Fibroblast of lung (primary cell): ENCODE measurements at regions not wholly inside any gene's neighbourhood (a gene's known extent, or its start where the extent isn't known, plus 50 kb on each side); places are given as distances from the start of the nearest gene placed in this dataset.

Experiments used
- DNase-seq, 2 donors: peaks; one replicate each; pipeline versions ENCODE4 v3.0.0 to v3.0.0-alpha.2; 2010; ENCODE audit warnings: low read depth in 2 of 2
- H2AFZ ChIP-seq: 2 replicates; pipeline ENCODE4 v1.5.1; 2012; ENCODE audit warnings: low read length, control low read depth, inconsistent platforms
- H3K27ac ChIP-seq: 2 replicates; pipeline ENCODE4 v1.5.1; 2011; ENCODE audit warnings: low read length, control low read depth; ENCODE audit not compliant: insufficient read depth
- H3K27me3 ChIP-seq: 2 replicates; pipeline ENCODE4 v1.5.1; 2011; ENCODE audit warnings: mild to moderate bottlenecking, low read length; ENCODE audit not compliant: control insufficient read depth, insufficient read depth
- H3K36me3 ChIP-seq: 2 replicates; pipeline ENCODE4 v1.5.1; 2011; ENCODE audit warnings: low read length; ENCODE audit not compliant: control insufficient read depth, insufficient read depth
- H3K4me1 ChIP-seq: 2 replicates; pipeline ENCODE4 v1.5.1; 2011; ENCODE audit warnings: low read length; ENCODE audit not compliant: control insufficient read depth, insufficient read depth; ENCODE audit errors: extremely low read depth
- H3K4me2 ChIP-seq: 2 replicates; pipeline ENCODE4 v1.5.1; 2011; ENCODE audit warnings: low read length, control low read depth; ENCODE audit not compliant: insufficient read depth; ENCODE audit errors: extremely low read depth
- H3K4me3 ChIP-seq, 4 experiments: fragments of 200-600 bp in 1 of 4; sonication (generic) in 1 of 4; replicated peaks in 1 of 4; 2 replicates each; pipeline ENCODE4 v1.5.1; 2011 to 2016; ENCODE audit warnings: low read length in 4 of 4, low read depth in 3 of 4, mild to moderate bottlenecking in 3 of 4, control low read depth in 2 of 4, inconsistent platforms in 1 of 4, mixed read lengths in 1 of 4; ENCODE audit not compliant: insufficient read depth in 1 of 4; ENCODE audit errors: control extremely low read depth in 1 of 4
- H3K79me2 ChIP-seq: 2 replicates; pipeline ENCODE4 v1.5.1; 2012; ENCODE audit warnings: mild to moderate bottlenecking, low read length, inconsistent platforms; ENCODE audit not compliant: control insufficient read depth, insufficient read depth
- H3K9ac ChIP-seq: 2 replicates; pipeline ENCODE4 v1.5.1; 2011; ENCODE audit warnings: mild to moderate bottlenecking, low read length, control low read depth; ENCODE audit not compliant: insufficient read depth
- H3K9me3 ChIP-seq: 2 replicates; pipeline ENCODE4 v1.5.1; 2012; ENCODE audit warnings: low read depth, low read length; ENCODE audit not compliant: control insufficient read depth, insufficient read depth
- H4K20me1 ChIP-seq: 2 replicates; pipeline ENCODE4 v1.5.1; 2011; ENCODE audit warnings: low read length; ENCODE audit not compliant: control insufficient read depth, insufficient read depth; ENCODE audit errors: extremely low read depth
- CTCF ChIP-seq, 2 donors: IDR thresholded peaks in 1 of 2; conservative IDR thresholded peaks in 1 of 2; 1 replicate in 1 of 2; 2 replicates in 1 of 2; pipeline ENCODE4 v1.5.1; 2011 to 2012; ENCODE audit warnings: low read length in 2 of 2, control low read depth in 1 of 2, inconsistent platforms in 1 of 2, low read depth in 1 of 2, mild to moderate bottlenecking in 1 of 2
- EZH2 ChIP-seq: IDR thresholded peaks from 2 replicates; pipeline ENCODE4 v1.5.1; 2012; ENCODE audit warnings: low read length, control low read depth, mild to moderate bottlenecking; ENCODE audit errors: missing control alignments

GRCh38 chr2:6664332-6665061, 201.2 kb downstream of the CMPK2 start:
- H3K79me2 ChIP-seq = no peaks in the 10 kb centered on the region
- H3K9ac ChIP-seq = no peak overlapping the region
- H3K27me3 ChIP-seq = no peaks in the 10 kb centered on the region
- H3K4me1 ChIP-seq = no peaks in the 10 kb centered on the region
- no peak overlapping the region for H2AFZ ChIP-seq
- H3K27ac ChIP-seq = no peak overlapping the region
- no peaks in the 10 kb centered on the region for H3K36me3 ChIP-seq
- no peaks in the 10 kb centered on the region for H3K9me3 ChIP-seq
- H4K20me1 ChIP-seq = no peaks in the 10 kb centered on the region
- no peak for DNase-seq
- no peak overlapping the region for H3K4me2 ChIP-seq
- no peak overlapping the region for H3K4me3 ChIP-seq
- TF ChIP-seq CTCF (conservative IDR thresholded peaks at IDR 0.05 in 1 of 2, IDR thresholded peaks at IDR 0.05 in 1 of 2; ENCODE audit: low read depth in 1 of 2, low read length in 2 of 2) (no peak), EZH2 (no peak)

GRCh38 chr2:6665093-6666045, 200.3 kb downstream of the CMPK2 start:
- H3K4me1 ChIP-seq = no peaks in the 10 kb centered on the region
- no peaks in the 10 kb centered on the region for H3K36me3 ChIP-seq
- TF ChIP-seq EZH2 (no peak), CTCF (conservative IDR thresholded peaks at IDR 0.05 in 1 of 2, IDR thresholded peaks at IDR 0.05 in 1 of 2; ENCODE audit: low read depth in 1 of 2, low read length in 2 of 2) (no peak)
- H3K79me2 ChIP-seq = no peaks in the 10 kb centered on the region
- no peak overlapping the region for H3K4me3 ChIP-seq
- H2AFZ ChIP-seq = no peak overlapping the region
- H3K27me3 ChIP-seq = no peaks in the 10 kb centered on the region
- no peaks in the 10 kb centered on the region for H4K20me1 ChIP-seq
- no peak overlapping the region for H3K9ac ChIP-seq
- no peak overlapping the region for H3K27ac ChIP-seq
- no peak for DNase-seq
- H3K9me3 ChIP-seq = no peaks in the 10 kb centered on the region
- H3K4me2 ChIP-seq = no peak overlapping the region

- Histone ChIP-seq H3K36me3 (no peaks in the 10 kb centered on the region), H4K20me1 (no peaks in the 10 kb centered on the region), H3K27ac (no peak overlapping the region), H3K79me2 (no peaks in the 10 kb centered on the region), H2AFZ (no peak overlapping the region), H3K9me3 (no peaks in the 10 kb centered on the region), H3K4me3 (no peak overlapping the region), H3K27me3 (no peaks in the 10 kb centered on the region), H3K9ac (no peak overlapping the region), H3K4me1 (no peaks in the 10 kb centered on the region), H3K4me2 (no peak overlapping the region)
- no peak for TF ChIP-seq EZH2
- no peak for TF ChIP-seq CTCF (conservative IDR thresholded peaks at IDR 0.05 in 1 of 2, IDR thresholded peaks at IDR 0.05 in 1 of 2; ENCODE audit: low read depth in 1 of 2, low read length in 2 of 2)
- peak in 1 of 2 donors; percentile 62 for DNase-seq
These were observed 198.4 kb downstream of the CMPK2 start for GRCh38 chr2:6667326-6667725.
